OCI-LY7 (cell line): ENCODE measurements at regions not wholly inside any gene's neighbourhood (a gene's known extent, or its start where the extent isn't known, plus 50 kb on each side); places are given as distances from the start of the nearest gene placed in this dataset.

Experiments used
- EZH2phosphoT487 ChIP-seq: fragments of 200-600 bp; sonication (generic); IDR thresholded peaks from 2 replicates; pipeline ENCODE4 v1.6.1; 2018; ENCODE audit warnings: low read depth, borderline replicate concordance, mild to moderate bottlenecking, mixed run types, antibody characterized with exemption, low read length, moderate library complexity, mixed read lengths
- TF ChIP-seq, protein P1 (sequence below): fragments of 200-600 bp; sonication (generic); conservative IDR thresholded peaks from 2 replicates; pipeline ENCODE4 v1.5.1; 2014; ENCODE audit warnings: mild to moderate bottlenecking, antibody characterized with exemption, low read length, moderate library complexity, mixed read lengths

GRCh38 chr2:174669336-174669735 is 71.7 kb upstream of the WIPF1 start:
- no peak for TF ChIP-seq EZH2phosphoT487
- TF ChIP-seq, protein P1, sequence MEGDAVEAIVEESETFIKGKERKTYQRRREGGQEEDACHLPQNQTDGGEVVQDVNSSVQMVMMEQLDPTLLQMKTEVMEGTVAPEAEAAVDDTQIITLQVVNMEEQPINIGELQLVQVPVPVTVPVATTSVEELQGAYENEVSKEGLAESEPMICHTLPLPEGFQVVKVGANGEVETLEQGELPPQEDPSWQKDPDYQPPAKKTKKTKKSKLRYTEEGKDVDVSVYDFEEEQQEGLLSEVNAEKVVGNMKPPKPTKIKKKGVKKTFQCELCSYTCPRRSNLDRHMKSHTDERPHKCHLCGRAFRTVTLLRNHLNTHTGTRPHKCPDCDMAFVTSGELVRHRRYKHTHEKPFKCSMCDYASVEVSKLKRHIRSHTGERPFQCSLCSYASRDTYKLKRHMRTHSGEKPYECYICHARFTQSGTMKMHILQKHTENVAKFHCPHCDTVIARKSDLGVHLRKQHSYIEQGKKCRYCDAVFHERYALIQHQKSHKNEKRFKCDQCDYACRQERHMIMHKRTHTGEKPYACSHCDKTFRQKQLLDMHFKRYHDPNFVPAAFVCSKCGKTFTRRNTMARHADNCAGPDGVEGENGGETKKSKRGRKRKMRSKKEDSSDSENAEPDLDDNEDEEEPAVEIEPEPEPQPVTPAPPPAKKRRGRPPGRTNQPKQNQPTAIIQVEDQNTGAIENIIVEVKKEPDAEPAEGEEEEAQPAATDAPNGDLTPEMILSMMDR: no peak
